Right atrium auricular region (tissue), 2 donors: ENCODE measurements at regions not wholly inside any gene's neighbourhood (a gene's known extent, or its start where the extent isn't known, plus 50 kb on each side); places are given as distances from the start of the nearest gene placed in this dataset.

Experiments
- DNase-seq: peaks from one replicate; pipeline ENCODE4 v3.0.0-alpha.2; 2019; ENCODE audit warnings: low spot score
- H3K27ac ChIP-seq, 2 donors: fragments of 200-600 bp; sonication (generic); 1 replicate in 1 of 2; 2 replicates in 1 of 2; pipeline ENCODE4 v1.5.1; 2016 to 2019
- H3K27me3 ChIP-seq, 2 donors: fragments of 200-600 bp; sonication (generic); one replicate each; pipeline versions ENCODE4 v1.5.1 to v1.6.0; 2017 to 2019
- H3K36me3 ChIP-seq: fragments of 200-600 bp; sonication (generic); one replicate; pipeline ENCODE4 v1.5.1; 2016
- H3K4me1 ChIP-seq, 2 donors: fragments of 200-600 bp; sonication (generic); one replicate each; pipeline versions ENCODE4 v1.5.1 to v1.6.0; 2017 to 2019
- H3K4me3 ChIP-seq, 2 donors: fragments of 200-600 bp; sonication (generic); 1 replicate in 1 of 2; 2 replicates in 1 of 2; pipeline ENCODE4 v1.5.1; 2017 to 2019; ENCODE audit warnings: mild to moderate bottlenecking in 1 of 2, moderate library complexity in 1 of 2
- H3K9me3 ChIP-seq, 2 donors: fragments of 200-600 bp; sonication (generic); one replicate each; pipeline ENCODE4 v1.5.1; 2019
- CTCF ChIP-seq, 2 donors: fragments of 200-600 bp; sonication (generic); IDR thresholded peaks; one replicate each; pipeline ENCODE4 v1.5.1; 2019; ENCODE audit warnings: antibody characterized with exemption in 2 of 2

DNA sequence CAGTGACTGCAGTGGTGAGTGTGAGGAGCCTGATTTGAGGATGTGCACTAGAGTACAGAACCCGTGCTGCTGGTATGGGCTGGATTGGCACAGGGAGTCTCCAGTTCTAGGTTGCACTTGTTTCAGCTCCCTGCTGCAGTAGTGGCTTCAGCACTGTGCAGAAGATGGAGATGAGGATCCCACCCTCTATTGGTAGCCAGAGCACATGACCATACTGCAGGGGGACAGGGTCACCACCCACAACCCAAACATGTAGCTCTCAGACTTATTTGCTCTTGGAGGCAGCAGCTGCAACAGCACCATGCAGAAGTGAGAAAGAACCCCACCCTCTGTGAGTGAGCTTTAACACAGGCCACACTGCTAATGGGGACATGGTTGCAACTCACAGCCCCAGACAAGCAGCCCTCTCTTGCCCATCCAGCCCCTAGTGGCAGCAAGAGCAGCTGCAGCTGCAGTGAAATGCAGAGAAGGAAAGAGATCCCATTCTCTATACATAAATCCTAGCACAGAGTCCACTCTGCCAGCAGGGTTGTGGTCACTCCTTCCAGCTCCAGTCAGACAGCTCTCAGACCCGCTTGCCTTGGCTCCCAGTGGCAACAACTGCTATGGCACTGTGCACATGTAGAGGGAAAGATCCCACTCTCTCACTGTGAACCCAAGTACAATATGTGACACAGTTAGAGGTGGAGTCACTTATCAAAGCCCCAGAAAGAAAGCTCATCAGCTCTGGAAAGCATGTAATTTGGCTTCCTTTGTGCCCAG is 51.4 kb upstream of the SCIN start:
- H3K36me3 ChIP-seq = no peaks in the 10 kb centered on the region
- TF ChIP-seq CTCF (IDR thresholded peaks at IDR 0.05) = no peak
- no peak for DNase-seq
- H3K4me3 ChIP-seq = no peak overlapping the region
- H3K4me1 ChIP-seq = no peaks in the 10 kb centered on the region
- H3K27ac ChIP-seq = no peak overlapping the region
- H3K27me3 ChIP-seq = no peaks in the 10 kb centered on the region
- H3K9me3 ChIP-seq = peaks cover 0 to 25% of the 10 kb centered on the region in 2 donors

DNA sequence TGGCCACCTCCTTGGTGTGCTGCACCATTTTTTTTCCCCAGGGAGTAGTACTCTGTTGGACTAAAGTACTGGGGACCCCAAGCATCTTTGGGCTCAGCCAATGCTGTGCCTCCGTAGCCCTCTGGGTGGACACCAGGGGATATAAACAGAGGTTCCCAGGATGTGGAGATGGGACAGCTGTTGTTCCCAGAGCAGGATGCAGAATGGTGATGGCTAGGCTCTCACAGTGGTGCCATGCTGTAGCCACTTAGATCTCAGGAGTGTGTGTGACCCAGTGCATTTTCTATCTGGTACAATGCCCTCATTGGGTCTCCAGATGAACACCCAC is 50.9 kb upstream of the SCIN start:
- no peaks in the 10 kb centered on the region for H3K4me1 ChIP-seq
- TF ChIP-seq CTCF (IDR thresholded peaks at IDR 0.05) = no peak

More for the DNA sequence above, 50.9 kb upstream of the SCIN start:
- Histone ChIP-seq H3K9me3 (peaks cover 0 to 20% of the 10 kb centered on the region in 2 donors), H3K27me3 (no peaks in the 10 kb centered on the region), H3K4me3 (no peak overlapping the region), H3K27ac (no peak overlapping the region), H3K36me3 (no peaks in the 10 kb centered on the region)
- no peak for DNase-seq
